Upper lobe of right lung (tissue), 1 donor: ENCODE measurements at regions not wholly inside any gene's neighbourhood (a gene's known extent, or its start where the extent isn't known, plus 50 kb on each side); places are given as distances from the start of the nearest gene placed in this dataset.
"Not testable (repeated sequence)": the region's sequence is repeated elsewhere in the genome, so short reads cannot be mapped to it uniquely, and the experiment has no call there.

Experiments used
- ATAC-seq: fragments of 200-7000 bp; cut with Tn5 transposase; one replicate; pipeline ENCODE4 v1.9.1; 2020; ENCODE audit warnings: mild to moderate bottlenecking, moderate library complexity
- DNase-seq: peaks from one replicate; pipeline ENCODE4 v3.0.0-alpha.2; 2020
- H3K27ac ChIP-seq: fragments of 200-600 bp; one replicate; pipeline ENCODE4 v1.8.0; 2022
- H3K27me3 ChIP-seq: fragments of 200-600 bp; one replicate; pipeline ENCODE4 v1.8.0; 2022; ENCODE audit warnings: mild to moderate bottlenecking
- H3K36me3 ChIP-seq: fragments of 200-600 bp; one replicate; pipeline ENCODE4 v1.8.0; 2022
- H3K4me1 ChIP-seq: fragments of 200-600 bp; one replicate; pipeline ENCODE4 v1.8.0; 2022
- H3K4me3 ChIP-seq: fragments of 200-600 bp; one replicate; pipeline ENCODE4 v1.8.0; 2022; ENCODE audit warnings: mild to moderate bottlenecking
- H3K9me3 ChIP-seq: fragments of 200-600 bp; one replicate; pipeline ENCODE4 v1.8.0; 2022
- intact Hi-C: fragments of 100-400 bp; cut with DNase I; formaldehyde crosslinking; loops from one replicate; pipeline ENCODE4 v1.11.0; 2022
- TF ChIP-seq, protein P1 (sequence below): fragments of 200-600 bp; IDR thresholded peaks from one replicate; pipeline ENCODE4 v1.8.0; 2022; ENCODE audit warnings: antibody characterized with exemption
- donor health status: DM: no; HTN: yes; CAD: no; lungs with severe emphysema.

DNA sequence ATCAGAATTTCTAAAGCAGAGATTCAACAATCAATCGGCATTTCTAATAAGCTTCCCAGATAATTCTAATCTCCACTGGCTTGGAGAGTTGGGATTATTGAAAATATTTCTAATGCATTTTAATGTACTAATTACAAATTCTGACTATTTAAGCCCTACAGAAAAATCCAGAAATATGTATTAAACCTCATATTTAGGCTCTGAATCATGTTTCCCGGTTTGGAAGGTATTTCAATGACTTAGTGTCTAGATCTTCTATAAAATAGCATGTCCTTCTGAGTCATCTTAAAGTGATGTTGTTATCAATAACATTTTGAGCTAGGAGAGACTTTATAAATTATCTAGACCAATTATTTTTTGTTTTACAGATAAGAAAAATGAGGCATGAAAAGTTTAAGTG, 258.8 kb upstream of the NRXN1 start:
- TF ChIP-seq, protein P1, sequence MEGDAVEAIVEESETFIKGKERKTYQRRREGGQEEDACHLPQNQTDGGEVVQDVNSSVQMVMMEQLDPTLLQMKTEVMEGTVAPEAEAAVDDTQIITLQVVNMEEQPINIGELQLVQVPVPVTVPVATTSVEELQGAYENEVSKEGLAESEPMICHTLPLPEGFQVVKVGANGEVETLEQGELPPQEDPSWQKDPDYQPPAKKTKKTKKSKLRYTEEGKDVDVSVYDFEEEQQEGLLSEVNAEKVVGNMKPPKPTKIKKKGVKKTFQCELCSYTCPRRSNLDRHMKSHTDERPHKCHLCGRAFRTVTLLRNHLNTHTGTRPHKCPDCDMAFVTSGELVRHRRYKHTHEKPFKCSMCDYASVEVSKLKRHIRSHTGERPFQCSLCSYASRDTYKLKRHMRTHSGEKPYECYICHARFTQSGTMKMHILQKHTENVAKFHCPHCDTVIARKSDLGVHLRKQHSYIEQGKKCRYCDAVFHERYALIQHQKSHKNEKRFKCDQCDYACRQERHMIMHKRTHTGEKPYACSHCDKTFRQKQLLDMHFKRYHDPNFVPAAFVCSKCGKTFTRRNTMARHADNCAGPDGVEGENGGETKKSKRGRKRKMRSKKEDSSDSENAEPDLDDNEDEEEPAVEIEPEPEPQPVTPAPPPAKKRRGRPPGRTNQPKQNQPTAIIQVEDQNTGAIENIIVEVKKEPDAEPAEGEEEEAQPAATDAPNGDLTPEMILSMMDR = no peak
- no peak for ATAC-seq
- intact Hi-C loops = no loop called here

DNA sequence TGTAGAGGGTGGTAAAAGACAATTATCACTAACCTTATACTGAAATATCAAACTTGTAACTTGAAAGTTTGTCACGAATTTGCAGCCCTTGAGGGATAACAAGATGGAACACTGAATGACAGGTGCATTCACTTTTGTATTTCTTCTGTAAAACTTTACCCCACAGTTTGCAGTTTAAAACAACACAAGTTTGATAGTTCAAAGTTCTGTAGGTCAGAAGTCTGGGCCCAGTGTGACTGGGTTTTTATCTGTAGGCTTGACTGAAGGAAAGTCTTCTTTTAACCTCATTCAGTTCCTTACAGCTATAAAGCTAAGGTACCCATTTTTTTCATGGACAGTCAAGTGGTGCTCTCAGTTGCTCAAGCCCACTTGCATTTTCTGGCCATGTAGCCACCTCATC, 257.1 kb upstream of the NRXN1 start:
- Histone ChIP-seq H3K27ac (no peak overlapping the region), H3K27me3 (no peaks in the 10 kb centered on the region), H3K36me3 (no peaks in the 10 kb centered on the region), H3K4me3 (no peak overlapping the region), H3K4me1 (no peaks in the 10 kb centered on the region), H3K9me3 (no peaks in the 10 kb centered on the region)
- intact Hi-C loops = no loop called here
- TF ChIP-seq, protein P1 = no peak
- no peak for DNase-seq
- ATAC-seq = no peak

More for the DNA sequence above, 258.8 kb upstream of the NRXN1 start:
- no peaks in the 10 kb centered on the region for H3K36me3 ChIP-seq
- no peaks in the 10 kb centered on the region for H3K9me3 ChIP-seq
- H3K27ac ChIP-seq = no peak overlapping the region
- H3K27me3 ChIP-seq = no peaks in the 10 kb centered on the region
- no peak for DNase-seq
- no peaks in the 10 kb centered on the region for H3K4me1 ChIP-seq
- no peak overlapping the region for H3K4me3 ChIP-seq

DNA sequence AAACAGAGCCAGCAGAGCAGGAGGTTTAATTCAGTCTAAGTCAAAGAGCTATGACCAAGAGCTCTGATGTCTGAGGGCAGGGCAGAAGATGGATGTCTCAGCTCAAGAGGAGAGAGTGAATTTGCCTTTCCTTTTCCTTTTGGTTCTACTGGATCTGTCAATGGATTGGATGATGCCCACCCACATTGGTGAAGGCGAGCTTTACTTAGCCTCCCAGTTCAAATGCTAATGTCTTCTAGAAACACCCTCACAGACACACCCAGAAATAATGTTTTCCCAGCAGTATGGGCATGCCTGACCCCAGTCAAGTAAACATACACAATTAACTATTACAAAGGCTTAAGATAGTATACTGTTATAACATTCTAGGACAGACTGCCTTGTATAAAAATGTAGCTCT, 236.3 kb upstream of the NRXN1 start:
- TF ChIP-seq, protein P1 = no peak
- Histone ChIP-seq H3K9me3 (no peaks in the 10 kb centered on the region), H3K27ac (no peak overlapping the region), H3K27me3 (no peaks in the 10 kb centered on the region), H3K36me3 (no peaks in the 10 kb centered on the region), H3K4me3 (no peak overlapping the region), H3K4me1 (no peaks in the 10 kb centered on the region)
- ATAC-seq = no peak
- intact Hi-C loops = no loop called here
- DNase-seq = no peak

DNA sequence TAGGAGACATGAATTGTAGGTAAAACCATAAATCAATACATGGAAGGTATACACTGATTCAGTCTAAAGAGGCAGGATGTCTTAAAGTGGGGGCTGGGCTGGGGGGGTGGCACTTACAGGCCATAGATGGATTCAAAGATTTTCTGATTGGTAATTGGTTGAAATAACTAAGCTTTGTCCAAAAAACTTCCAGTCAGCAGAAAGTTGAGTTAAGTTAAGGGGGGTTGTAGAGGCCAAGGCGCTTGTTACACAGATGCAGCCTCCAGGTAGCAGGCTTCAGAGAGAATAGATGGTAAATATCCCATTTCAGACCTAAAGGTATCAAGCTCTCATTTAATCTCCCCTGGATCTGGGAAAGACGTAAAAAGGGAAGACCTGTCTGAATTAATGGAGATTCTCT, 233.6 kb upstream of the NRXN1 start:
- ATAC-seq = no peak
- Histone ChIP-seq H3K4me3 (no peak overlapping the region), H3K36me3 (no peaks in the 10 kb centered on the region), H3K27me3 (no peaks in the 10 kb centered on the region), H3K9me3 (no peaks in the 10 kb centered on the region), H3K4me1 (no peaks in the 10 kb centered on the region), H3K27ac (no peak overlapping the region)
- no peak for DNase-seq
- intact Hi-C loops = no loop called here
- TF ChIP-seq, protein P1 = no peak

DNA sequence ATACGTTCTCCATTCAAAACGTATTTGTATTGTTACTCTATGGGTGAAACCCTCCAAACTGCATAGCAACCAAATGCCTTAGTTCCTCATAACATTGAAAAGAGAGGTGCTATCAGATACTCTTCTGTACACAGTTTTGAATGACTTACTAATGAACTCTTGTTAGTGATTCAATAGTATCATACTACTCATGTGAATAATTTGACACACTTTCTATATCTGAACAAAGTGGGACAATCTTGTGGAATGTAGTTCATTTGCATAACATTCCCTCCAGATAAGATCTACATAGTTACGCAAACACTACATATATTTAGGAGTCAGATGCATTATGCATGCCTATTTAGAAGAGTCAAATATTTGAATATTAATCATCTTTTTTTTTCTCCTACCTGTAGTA, 232.0 kb upstream of the NRXN1 start:
- Histone ChIP-seq H3K4me3 (no peak overlapping the region), H3K9me3 (no peaks in the 10 kb centered on the region), H3K4me1 (no peaks in the 10 kb centered on the region), H3K27ac (no peak overlapping the region), H3K27me3 (no peaks in the 10 kb centered on the region), H3K36me3 (no peaks in the 10 kb centered on the region)
- intact Hi-C loops = no loop called here
- DNase-seq = no peak
- no peak for ATAC-seq
- TF ChIP-seq, protein P1 = no peak

DNA sequence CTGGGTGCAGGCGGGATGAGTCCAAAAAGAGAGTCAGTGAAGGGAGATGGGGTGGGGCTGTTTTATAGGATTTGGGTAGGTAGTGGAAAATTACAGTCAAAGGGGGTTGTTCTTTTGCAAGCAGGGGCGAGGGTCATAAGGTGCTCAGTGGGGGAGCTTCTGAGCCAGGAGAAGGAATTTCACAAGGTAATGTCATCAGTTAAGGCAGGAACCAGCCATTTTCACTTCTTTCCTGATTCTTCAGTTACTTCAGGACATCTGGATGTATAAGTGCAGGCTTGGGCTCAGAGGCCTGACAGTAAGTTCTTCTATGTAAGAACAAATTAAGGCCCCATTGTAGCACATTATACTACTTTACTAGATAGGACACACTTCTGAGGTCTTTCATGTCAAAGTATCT, 231.2 kb upstream of the NRXN1 start:
- H3K4me3 ChIP-seq, H3K4me1 ChIP-seq, H3K27ac ChIP-seq, ATAC-seq, H3K36me3 ChIP-seq, H3K27me3 ChIP-seq, intact Hi-C loops, DNase-seq, H3K9me3 ChIP-seq: not testable (repeated sequence)
